Fibroblast of pulmonary artery (primary cell): ENCODE measurements at regions not wholly inside any gene's neighbourhood (a gene's known extent, or its start where the extent isn't known, plus 50 kb on each side); places are given as distances from the start of the nearest gene placed in this dataset.

Experiments
- DNase-seq: peaks from one replicate; pipeline ENCODE4 v3.0.0-alpha.2; 2010; ENCODE audit warnings: low read depth
- H3K4me3 ChIP-seq: replicated peaks from 2 replicates; pipeline ENCODE4 v1.5.1; 2011; ENCODE audit warnings: low read depth, mild to moderate bottlenecking, control low read depth, low read length, moderate library complexity
- TF ChIP-seq, protein P1 (sequence below): IDR thresholded peaks from 2 replicates; pipeline ENCODE4 v1.5.1; 2011; ENCODE audit warnings: mild to moderate bottlenecking, control low read depth, low read length, inconsistent platforms; ENCODE audit errors: missing control alignments

DNA sequence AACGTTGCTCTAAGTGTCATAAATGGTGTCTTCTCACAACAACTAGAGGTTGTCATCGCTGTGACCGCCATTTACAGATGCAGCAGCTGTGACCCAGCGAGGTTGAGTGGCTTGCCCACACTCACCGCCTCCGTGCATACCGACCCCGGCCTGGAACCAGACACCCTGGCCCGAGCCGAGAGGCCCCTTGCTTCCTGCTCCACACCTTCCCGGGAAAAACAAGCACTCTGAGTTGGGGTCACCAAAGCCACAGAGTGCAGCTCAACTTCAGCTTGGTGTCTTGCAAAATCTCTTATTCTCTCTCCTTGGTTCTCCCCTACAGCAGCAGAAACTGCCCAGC lies 115.7 kb upstream of the PPP2R2D start:
- TF ChIP-seq, protein P1, sequence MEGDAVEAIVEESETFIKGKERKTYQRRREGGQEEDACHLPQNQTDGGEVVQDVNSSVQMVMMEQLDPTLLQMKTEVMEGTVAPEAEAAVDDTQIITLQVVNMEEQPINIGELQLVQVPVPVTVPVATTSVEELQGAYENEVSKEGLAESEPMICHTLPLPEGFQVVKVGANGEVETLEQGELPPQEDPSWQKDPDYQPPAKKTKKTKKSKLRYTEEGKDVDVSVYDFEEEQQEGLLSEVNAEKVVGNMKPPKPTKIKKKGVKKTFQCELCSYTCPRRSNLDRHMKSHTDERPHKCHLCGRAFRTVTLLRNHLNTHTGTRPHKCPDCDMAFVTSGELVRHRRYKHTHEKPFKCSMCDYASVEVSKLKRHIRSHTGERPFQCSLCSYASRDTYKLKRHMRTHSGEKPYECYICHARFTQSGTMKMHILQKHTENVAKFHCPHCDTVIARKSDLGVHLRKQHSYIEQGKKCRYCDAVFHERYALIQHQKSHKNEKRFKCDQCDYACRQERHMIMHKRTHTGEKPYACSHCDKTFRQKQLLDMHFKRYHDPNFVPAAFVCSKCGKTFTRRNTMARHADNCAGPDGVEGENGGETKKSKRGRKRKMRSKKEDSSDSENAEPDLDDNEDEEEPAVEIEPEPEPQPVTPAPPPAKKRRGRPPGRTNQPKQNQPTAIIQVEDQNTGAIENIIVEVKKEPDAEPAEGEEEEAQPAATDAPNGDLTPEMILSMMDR: no peak
- H3K4me3 ChIP-seq: no peak overlapping the region
- DNase-seq: no peak

DNA sequence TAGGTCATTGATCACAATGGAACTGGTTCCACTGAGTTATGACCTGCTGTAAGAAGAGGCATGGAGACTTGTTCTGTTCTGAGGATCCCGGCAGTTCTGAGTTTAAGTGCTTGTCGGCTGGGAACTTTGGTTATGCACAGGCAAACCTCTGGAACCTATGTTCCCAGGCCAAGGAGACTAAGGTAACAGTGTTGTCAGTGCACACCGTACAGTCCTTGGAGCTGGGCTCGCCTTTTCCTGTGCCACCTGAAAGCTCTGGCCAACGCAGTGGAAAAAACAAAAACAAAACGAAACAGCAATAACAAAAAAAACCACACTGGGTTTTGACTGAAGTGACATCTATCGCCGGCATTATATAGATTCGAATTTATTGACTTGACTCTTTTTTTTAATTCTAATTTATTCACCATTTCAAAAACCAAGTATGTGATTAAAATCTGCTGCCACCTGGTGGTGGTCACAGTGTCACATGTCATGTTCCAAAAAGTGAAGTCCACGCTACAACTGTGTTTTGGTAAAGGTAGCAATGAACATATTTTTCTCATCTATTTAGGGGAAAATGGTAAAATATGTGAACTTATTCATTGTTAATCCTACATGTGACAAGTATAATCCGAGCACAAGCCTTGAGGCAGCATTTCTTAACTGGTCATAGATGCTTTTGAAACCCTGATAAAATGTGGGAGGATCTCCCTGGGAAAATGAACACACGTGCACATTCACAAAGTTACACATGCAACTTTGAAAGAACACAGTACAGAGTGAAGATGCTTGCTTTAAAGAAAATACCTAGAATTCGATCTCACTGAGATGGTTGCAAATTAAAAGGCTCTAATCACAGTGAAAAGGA lies 113.8 kb upstream of the PPP2R2D start:
- no peak overlapping the region for H3K4me3 ChIP-seq
- peak; percentile 35 for DNase-seq
- TF ChIP-seq, protein P1: peak; percentile 52

DNA sequence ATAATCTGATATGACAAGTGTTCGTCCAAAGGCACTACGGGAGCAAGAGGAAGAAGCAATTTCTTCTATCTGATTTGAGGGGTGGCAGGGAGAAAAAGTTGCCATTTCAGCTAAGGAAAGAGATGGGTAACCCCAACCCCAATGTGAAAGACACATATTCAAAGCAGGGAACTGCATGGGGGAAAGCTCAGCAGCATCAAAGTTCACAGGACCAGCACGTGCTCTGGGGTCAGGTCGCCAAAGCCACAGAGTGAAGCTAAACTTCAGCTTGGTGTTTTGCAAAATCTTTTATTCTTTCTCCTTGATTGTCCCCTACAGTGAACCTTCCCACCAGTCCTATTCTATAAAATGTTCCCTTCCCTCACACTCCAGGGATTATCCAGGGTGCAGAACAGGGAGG lies 112.8 kb upstream of the PPP2R2D start:
- TF ChIP-seq, protein P1: no peak
- DNase-seq: no peak
- H3K4me3 ChIP-seq: no peak overlapping the region

DNA sequence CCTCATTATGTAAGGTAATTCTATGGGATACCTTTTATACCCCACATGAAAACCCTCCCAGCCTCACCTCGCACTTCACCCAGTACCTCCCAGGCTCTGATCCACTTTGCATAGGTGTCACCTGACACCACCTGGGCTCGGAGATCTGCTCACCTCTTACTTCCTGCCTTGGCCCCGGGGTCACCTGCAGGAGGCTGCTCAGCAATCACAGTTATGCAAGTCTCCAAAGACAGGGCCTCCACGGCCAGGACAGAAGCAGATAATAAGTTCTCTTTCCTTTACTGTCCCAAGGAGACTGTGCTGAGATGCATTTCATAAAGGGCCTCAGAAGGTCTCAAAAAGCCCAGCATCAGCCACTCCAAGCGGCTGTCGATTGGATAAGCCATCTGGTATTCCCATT lies 112.4 kb upstream of the PPP2R2D start:
- H3K4me3 ChIP-seq: no peak overlapping the region
- TF ChIP-seq, protein P1: no peak
- no peak for DNase-seq

DNA sequence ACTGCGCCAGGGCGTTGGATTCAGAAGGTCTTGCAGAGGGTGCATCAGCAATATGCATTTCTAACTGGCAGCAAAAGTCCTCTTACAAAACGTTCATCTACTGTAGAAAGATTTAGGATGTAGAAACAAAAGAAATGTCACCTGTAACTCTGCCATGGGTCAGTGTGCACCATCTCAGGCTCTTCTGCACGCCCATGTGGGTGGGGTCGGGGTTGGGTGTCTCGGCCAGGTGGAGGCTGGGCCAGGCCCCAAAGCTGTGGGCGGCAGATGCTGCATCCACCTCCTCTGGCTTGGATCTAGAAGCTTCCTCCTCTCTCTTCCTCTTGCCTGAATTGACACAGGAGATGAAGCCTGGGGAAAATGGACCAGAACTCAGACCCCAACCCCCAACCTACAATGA lies 111.3 kb upstream of the PPP2R2D start:
- DNase-seq: no peak
- TF ChIP-seq, protein P1: no peak
- no peak overlapping the region for H3K4me3 ChIP-seq

- no peak overlapping the region for H3K4me3 ChIP-seq
- no peak for DNase-seq
- TF ChIP-seq, protein P1: no peak
Measured at GRCh38 chr10:131790021-131790420, 110.8 kb upstream of the PPP2R2D start.
